ENCODE measurements at regions not wholly inside any gene's neighbourhood (a gene's known extent, or its start where the extent isn't known, plus 50 kb on each side); places are given as distances from the start of the nearest gene placed in this dataset.

- H3K9me3 ChIP-seq = no peaks in the 10 kb centered on the region
- H3K36me3 ChIP-seq = no peaks in the 10 kb centered on the region
- no peak overlapping the region for H3K27ac ChIP-seq
- no peak for TF ChIP-seq CTCF (IDR thresholded peaks at IDR 0.05)
- H3K4me1 ChIP-seq (ENCODE audit: control insufficient read depth in 1 of 2, low read depth in 2 of 2) = no peaks in the 10 kb centered on the region
- ATAC-seq (ENCODE audit: insufficient number of reproducible peaks, low FRiP score, low read depth) (no peak), DNase-seq (ENCODE audit: low spot score) (no peak)
- H3K27me3 ChIP-seq (replicated peaks; ENCODE audit: insufficient read depth) = no peaks in the 10 kb centered on the region
- no peak overlapping the region for H3K4me3 ChIP-seq
Observed at GRCh38 chr3:76942101-76942500, 97.8 kb upstream of the ROBO2 start.

GRCh38 chr3:76943058-76943457, 96.8 kb upstream of the ROBO2 start:
- TF ChIP-seq CTCF (IDR thresholded peaks at IDR 0.05) = no peak
- ATAC-seq (ENCODE audit: insufficient number of reproducible peaks, low FRiP score, low read depth) = no peak
- no peaks in the 10 kb centered on the region for H3K27me3 ChIP-seq (replicated peaks; ENCODE audit: insufficient read depth)
- no peak overlapping the region for H3K4me3 ChIP-seq
- no peaks in the 10 kb centered on the region for H3K36me3 ChIP-seq
- H3K27ac ChIP-seq = no peak overlapping the region
- H3K9me3 ChIP-seq = no peaks in the 10 kb centered on the region
- H3K4me1 ChIP-seq (ENCODE audit: control insufficient read depth in 1 of 2, low read depth in 2 of 2) = no peaks in the 10 kb centered on the region
- DNase-seq (ENCODE audit: low spot score) = no peak

GRCh38 chr3:76943671-76944070, 96.2 kb upstream of the ROBO2 start:
- DNase-seq (ENCODE audit: low spot score) (no peak), ATAC-seq (ENCODE audit: insufficient number of reproducible peaks, low FRiP score, low read depth) (no peak)
- Histone ChIP-seq H3K27ac (no peak overlapping the region), H3K4me1 (ENCODE audit: control insufficient read depth in 1 of 2, low read depth in 2 of 2) (no peaks in the 10 kb centered on the region), H3K27me3 (replicated peaks; ENCODE audit: insufficient read depth) (no peaks in the 10 kb centered on the region), H3K9me3 (no peaks in the 10 kb centered on the region), H3K36me3 (no peaks in the 10 kb centered on the region), H3K4me3 (no peak overlapping the region)
- TF ChIP-seq CTCF (IDR thresholded peaks at IDR 0.05) = no peak

GRCh38 chr3:76949033-76949432, 90.9 kb upstream of the ROBO2 start:
- TF ChIP-seq CTCF (IDR thresholded peaks at IDR 0.05) = no peak
- no peaks in the 10 kb centered on the region for H3K9me3 ChIP-seq
- no peaks in the 10 kb centered on the region for H3K4me1 ChIP-seq (ENCODE audit: control insufficient read depth in 1 of 2, low read depth in 2 of 2)
- no peak overlapping the region for H3K4me3 ChIP-seq
- ATAC-seq (ENCODE audit: insufficient number of reproducible peaks, low FRiP score, low read depth) = no peak
- H3K36me3 ChIP-seq = no peaks in the 10 kb centered on the region
- no peaks in the 10 kb centered on the region for H3K27me3 ChIP-seq (replicated peaks; ENCODE audit: insufficient read depth)
- no peak overlapping the region for H3K27ac ChIP-seq
- DNase-seq (ENCODE audit: low spot score) = no peak

- no peak overlapping the region for H3K27ac ChIP-seq
- ATAC-seq (ENCODE audit: insufficient number of reproducible peaks, low FRiP score, low read depth) (no peak), DNase-seq (ENCODE audit: low spot score) (no peak)
- no peak for TF ChIP-seq CTCF (IDR thresholded peaks at IDR 0.05)
- no peaks in the 10 kb centered on the region for H3K9me3 ChIP-seq
- no peaks in the 10 kb centered on the region for H3K4me1 ChIP-seq (ENCODE audit: control insufficient read depth in 1 of 2, low read depth in 2 of 2)
- no peaks in the 10 kb centered on the region for H3K36me3 ChIP-seq
- no peaks in the 10 kb centered on the region for H3K27me3 ChIP-seq (replicated peaks; ENCODE audit: insufficient read depth)
- H3K4me3 ChIP-seq = no peak overlapping the region
Observed at GRCh38 chr3:76949462-76949861, 90.4 kb upstream of the ROBO2 start.

Measured in thoracic aorta (tissue), 2 donors.